ENCODE measurements at regions not wholly inside any gene's neighbourhood (a gene's known extent, or its start where the extent isn't known, plus 50 kb on each side); places are given as distances from the start of the nearest gene placed in this dataset.

DNA sequence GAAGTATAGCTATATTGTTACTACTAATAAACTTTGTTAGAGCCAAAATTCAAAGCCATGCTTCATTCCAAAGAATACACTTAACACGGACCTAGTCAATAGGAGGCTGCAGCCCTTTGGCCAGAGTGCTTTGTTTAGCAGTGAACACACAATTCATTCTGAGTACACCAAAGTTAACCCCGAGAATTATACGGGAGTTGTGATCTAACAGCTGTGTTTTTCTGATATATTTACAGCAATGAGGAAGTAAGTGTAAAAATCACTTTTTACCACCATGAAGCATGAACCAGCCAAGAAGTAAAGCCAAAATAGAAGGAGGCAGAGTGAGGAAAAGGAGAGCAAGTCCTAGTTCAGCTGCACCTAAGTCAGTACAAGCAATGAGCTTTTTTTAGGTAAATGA, 156.8 kb upstream of the PDE3A start:
- Histone ChIP-seq H3K36me3 (ENCODE audit: control insufficient read depth, insufficient read depth, low read length) (no peaks in the 10 kb centered on the region), H3K27ac (ENCODE audit: low read length) (no peak overlapping the region), H3K4me3 (ENCODE audit: low read depth in 2 of 2, low read length in 2 of 2) (no peak overlapping the region), H3K9me3 (ENCODE audit: control insufficient read depth, insufficient read depth, low read depth, low read length) (no peaks in the 10 kb centered on the region), H3K4me1 (ENCODE audit: control insufficient read depth, insufficient read depth, low read length) (no peaks in the 10 kb centered on the region), H3K27me3 (ENCODE audit: control insufficient read depth, insufficient read depth, low read length) (no peaks in the 10 kb centered on the region)
- ATAC-seq: no peak
- CTCF ChIA-PET: no interaction called here
- in situ Hi-C loops (cut with HindIII; ENCODE audit: low pct_unique_long_range_greater_than_20kb, low sequenced_read_pairs): no loop called here
- no TSS peak for BruUV-seq (replicated peaks)
- POLR2A ChIA-PET: interaction anchor here (0.6 kb wide), 1 partner anchor 616 kb away, joined by 4 read pairs; no protein-coding TSS in a partner anchor
- TF ChIP-seq SIN3A (IDR thresholded peaks at IDR 0.05; ENCODE audit: borderline replicate concordance, insufficient read depth, low read depth, low read length): no peak
- TF ChIP-seq, protein P1, sequence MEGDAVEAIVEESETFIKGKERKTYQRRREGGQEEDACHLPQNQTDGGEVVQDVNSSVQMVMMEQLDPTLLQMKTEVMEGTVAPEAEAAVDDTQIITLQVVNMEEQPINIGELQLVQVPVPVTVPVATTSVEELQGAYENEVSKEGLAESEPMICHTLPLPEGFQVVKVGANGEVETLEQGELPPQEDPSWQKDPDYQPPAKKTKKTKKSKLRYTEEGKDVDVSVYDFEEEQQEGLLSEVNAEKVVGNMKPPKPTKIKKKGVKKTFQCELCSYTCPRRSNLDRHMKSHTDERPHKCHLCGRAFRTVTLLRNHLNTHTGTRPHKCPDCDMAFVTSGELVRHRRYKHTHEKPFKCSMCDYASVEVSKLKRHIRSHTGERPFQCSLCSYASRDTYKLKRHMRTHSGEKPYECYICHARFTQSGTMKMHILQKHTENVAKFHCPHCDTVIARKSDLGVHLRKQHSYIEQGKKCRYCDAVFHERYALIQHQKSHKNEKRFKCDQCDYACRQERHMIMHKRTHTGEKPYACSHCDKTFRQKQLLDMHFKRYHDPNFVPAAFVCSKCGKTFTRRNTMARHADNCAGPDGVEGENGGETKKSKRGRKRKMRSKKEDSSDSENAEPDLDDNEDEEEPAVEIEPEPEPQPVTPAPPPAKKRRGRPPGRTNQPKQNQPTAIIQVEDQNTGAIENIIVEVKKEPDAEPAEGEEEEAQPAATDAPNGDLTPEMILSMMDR (IDR thresholded peaks at IDR 0.05): no peak
- TF ChIP-seq POLR2AphosphoS5 (IDR thresholded peaks at IDR 0.05; ENCODE audit: low read depth, low read length): no peak
- TF ChIP-seq, protein P2, sequence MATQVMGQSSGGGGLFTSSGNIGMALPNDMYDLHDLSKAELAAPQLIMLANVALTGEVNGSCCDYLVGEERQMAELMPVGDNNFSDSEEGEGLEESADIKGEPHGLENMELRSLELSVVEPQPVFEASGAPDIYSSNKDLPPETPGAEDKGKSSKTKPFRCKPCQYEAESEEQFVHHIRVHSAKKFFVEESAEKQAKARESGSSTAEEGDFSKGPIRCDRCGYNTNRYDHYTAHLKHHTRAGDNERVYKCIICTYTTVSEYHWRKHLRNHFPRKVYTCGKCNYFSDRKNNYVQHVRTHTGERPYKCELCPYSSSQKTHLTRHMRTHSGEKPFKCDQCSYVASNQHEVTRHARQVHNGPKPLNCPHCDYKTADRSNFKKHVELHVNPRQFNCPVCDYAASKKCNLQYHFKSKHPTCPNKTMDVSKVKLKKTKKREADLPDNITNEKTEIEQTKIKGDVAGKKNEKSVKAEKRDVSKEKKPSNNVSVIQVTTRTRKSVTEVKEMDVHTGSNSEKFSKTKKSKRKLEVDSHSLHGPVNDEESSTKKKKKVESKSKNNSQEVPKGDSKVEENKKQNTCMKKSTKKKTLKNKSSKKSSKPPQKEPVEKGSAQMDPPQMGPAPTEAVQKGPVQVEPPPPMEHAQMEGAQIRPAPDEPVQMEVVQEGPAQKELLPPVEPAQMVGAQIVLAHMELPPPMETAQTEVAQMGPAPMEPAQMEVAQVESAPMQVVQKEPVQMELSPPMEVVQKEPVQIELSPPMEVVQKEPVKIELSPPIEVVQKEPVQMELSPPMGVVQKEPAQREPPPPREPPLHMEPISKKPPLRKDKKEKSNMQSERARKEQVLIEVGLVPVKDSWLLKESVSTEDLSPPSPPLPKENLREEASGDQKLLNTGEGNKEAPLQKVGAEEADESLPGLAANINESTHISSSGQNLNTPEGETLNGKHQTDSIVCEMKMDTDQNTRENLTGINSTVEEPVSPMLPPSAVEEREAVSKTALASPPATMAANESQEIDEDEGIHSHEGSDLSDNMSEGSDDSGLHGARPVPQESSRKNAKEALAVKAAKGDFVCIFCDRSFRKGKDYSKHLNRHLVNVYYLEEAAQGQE (IDR thresholded peaks at IDR 0.05; ENCODE audit: insufficient read depth in 1 of 2, low read depth in 2 of 2, low read length in 1 of 2): no peak
- TF ChIP-seq TCF7L2 (IDR thresholded peaks at IDR 0.05; ENCODE audit: low read depth, low read length): no peak
- DNase-seq (ENCODE audit: low read depth, low spot score): no peak
- intact Hi-C loops (cut with micrococcal nuclease; ENCODE audit: unreplicated experiment): no loop called here

DNA sequence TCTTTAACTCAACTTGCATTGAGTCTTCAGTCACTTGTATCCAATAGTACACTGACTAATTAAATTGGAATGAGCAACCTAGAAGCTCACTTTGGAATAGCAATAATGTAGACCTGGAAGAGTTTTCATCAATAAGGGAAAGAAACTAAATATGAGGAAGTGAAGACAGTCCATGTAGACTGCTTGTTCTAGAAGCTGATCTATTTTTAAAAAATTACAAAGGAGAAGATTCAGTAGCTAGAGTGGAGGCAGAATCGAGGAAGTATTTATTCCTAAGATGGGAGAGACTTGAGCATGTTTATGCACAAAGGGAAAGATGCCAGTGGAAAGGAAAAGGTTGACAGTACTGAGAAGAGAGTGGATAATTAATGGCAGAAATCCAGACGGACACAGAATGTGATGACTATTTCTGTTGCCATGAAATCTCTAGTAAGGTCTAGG, 156.3 kb upstream of the PDE3A start:
- Histone ChIP-seq H3K27ac (ENCODE audit: low read length) (no peak overlapping the region), H3K4me3 (ENCODE audit: low read depth in 2 of 2, low read length in 2 of 2) (no peak overlapping the region), H3K27me3 (ENCODE audit: control insufficient read depth, insufficient read depth, low read length) (no peaks in the 10 kb centered on the region), H3K36me3 (ENCODE audit: control insufficient read depth, insufficient read depth, low read length) (no peaks in the 10 kb centered on the region), H3K4me1 (ENCODE audit: control insufficient read depth, insufficient read depth, low read length) (no peaks in the 10 kb centered on the region), H3K9me3 (ENCODE audit: control insufficient read depth, insufficient read depth, low read depth, low read length) (no peaks in the 10 kb centered on the region)
- no peak for TF ChIP-seq POLR2AphosphoS5 (IDR thresholded peaks at IDR 0.05; ENCODE audit: low read depth, low read length)
- TF ChIP-seq, protein P2 (IDR thresholded peaks at IDR 0.05; ENCODE audit: insufficient read depth in 1 of 2, low read depth in 2 of 2, low read length in 1 of 2): no peak
- TF ChIP-seq, protein P1 (IDR thresholded peaks at IDR 0.05): no peak
- no peak for TF ChIP-seq SIN3A (IDR thresholded peaks at IDR 0.05; ENCODE audit: borderline replicate concordance, insufficient read depth, low read depth, low read length)
- TF ChIP-seq TCF7L2 (IDR thresholded peaks at IDR 0.05; ENCODE audit: low read depth, low read length): no peak
- ChIA-PET POLR2A (interaction anchor here (0.6 kb wide), 1 partner anchor 616 kb away, joined by 4 read pairs; no protein-coding TSS in a partner anchor), CTCF (no interaction called here)
- DNase-seq (ENCODE audit: low read depth, low spot score) (no peak), ATAC-seq (no peak)
- no TSS peak for BruUV-seq (replicated peaks)
- in situ Hi-C loops (cut with HindIII; ENCODE audit: low pct_unique_long_range_greater_than_20kb, low sequenced_read_pairs): no loop called here
- intact Hi-C loops (cut with micrococcal nuclease; ENCODE audit: unreplicated experiment): no loop called here
